HepG2 (cell line): ENCODE measurements at regions not wholly inside any gene's neighbourhood (a gene's known extent, or its start where the extent isn't known, plus 50 kb on each side); places are given as distances from the start of the nearest gene placed in this dataset.

Experiments used
- ATAC-seq: fragments of 200-7000 bp; cut with Tn5 transposase; 3 replicates; pipeline ENCODE4 v1.9.1; 2020; ENCODE audit warnings: mild to moderate bottlenecking, moderate library complexity
- BruUV-seq: library from RNA; stranded (reverse); fragments of 400-500 nt; replicated peaks from 2 replicates; lab custom pipeline; 2021; lab: Mats Ljungman, UMichigan
- CTCF ChIA-PET: fragments of 300-600 bp; formaldehyde crosslinking; extraction: SDS; loops from one replicate; lab custom pipeline; 2021; ENCODE audit warnings: low total read pairs, inconsistent platforms, low intra/inter-chr PET ratio; lab: Yijun Ruan, JAX
- POLR2A ChIA-PET: fragments of 350-600 bp; sonication (Branson Sonifier 250); formaldehyde crosslinking; loops from one replicate; lab custom pipeline; 2020; ENCODE audit warnings: antibody characterized with exemption, inconsistent platforms; lab: Yijun Ruan, JAX
- DNase-seq: peaks from one replicate; pipeline ENCODE4 v3.0.0-alpha.2; 2015; ENCODE audit warnings: low spot score
- FAIRE-seq: peaks from 3 replicates; lab custom pipeline; 2011; peaks lifted over from hg19 to GRCh38; lab: Jason Lieb, UNC
- H2AFZ ChIP-seq: one replicate; pipeline ENCODE4 v1.6.1; 2011; ENCODE audit warnings: low read length, inconsistent platforms
- H3K27ac ChIP-seq: fragments of 300-600 bp; 3 replicates; pipeline ENCODE4 v1.8.0; 2011; ENCODE audit warnings: mixed run types, mild to moderate bottlenecking, mixed read lengths, low read length, inconsistent platforms; ENCODE audit not compliant: insufficient read depth; ENCODE audit errors: extremely low read length
- H3K27me3 ChIP-seq, 2 experiments: fragments of 200-600 bp in 1 of 2; 2 replicates in 1 of 2; 3 replicates in 1 of 2; pipeline versions ENCODE4 v1.6.0 to v1.8.0; 2011; ENCODE audit warnings: low read length in 2 of 2, mild to moderate bottlenecking in 2 of 2, moderate library complexity in 2 of 2, inconsistent platforms in 1 of 2; ENCODE audit not compliant: insufficient read depth in 2 of 2, control insufficient read depth in 1 of 2
- H3K36me3 ChIP-seq, 2 experiments: fragments of 200-600 bp in 1 of 2; replicated peaks in 1 of 2; 2 replicates in 1 of 2; 3 replicates in 1 of 2; pipeline versions ENCODE4 v1.5.1 to v1.8.0; 2011; ENCODE audit warnings: low read length in 2 of 2, inconsistent platforms in 1 of 2; ENCODE audit not compliant: insufficient read depth in 2 of 2, control insufficient read depth in 1 of 2
- H3K4me1 ChIP-seq: 2 replicates; pipeline ENCODE4 v1.5.1; 2012; ENCODE audit warnings: low read length, inconsistent platforms; ENCODE audit not compliant: insufficient read depth
- H3K4me2 ChIP-seq: 2 replicates; pipeline ENCODE4 v1.6.0; 2011; ENCODE audit warnings: low read depth, low read length, inconsistent platforms
- H3K4me3 ChIP-seq, 3 experiments: fragments of 200-600 bp in 1 of 3; sonication (generic), shearing (Covaris generic) in 1 of 3; replicated peaks in 1 of 3; 2 replicates each; pipeline ENCODE4 v1.5.1; 2011 to 2016; ENCODE audit warnings: low read length in 3 of 3, inconsistent platforms in 2 of 3, low read depth in 2 of 3, mild to moderate bottlenecking in 2 of 3, control low read depth in 1 of 3, mixed read lengths in 1 of 3; ENCODE audit not compliant: insufficient read depth in 1 of 3
- H3K79me2 ChIP-seq: one replicate; pipeline ENCODE4 v1.6.1; 2011; ENCODE audit warnings: low read length, inconsistent platforms; ENCODE audit not compliant: insufficient read depth
- H3K9ac ChIP-seq: 2 replicates; pipeline ENCODE4 v1.6.0; 2011; ENCODE audit warnings: mild to moderate bottlenecking, low read depth, low read length, inconsistent platforms; ENCODE audit not compliant: insufficient read depth
- H3K9me3 ChIP-seq: 2 replicates; pipeline ENCODE4 v1.5.1; 2012; ENCODE audit warnings: mild to moderate bottlenecking, low read length
- H4K20me1 ChIP-seq: 2 replicates; pipeline ENCODE4 v1.6.0; 2011; ENCODE audit warnings: inconsistent platforms, mild to moderate bottlenecking, low read length, moderate library complexity; ENCODE audit not compliant: insufficient read depth
- CEBPG ChIP-seq: IDR thresholded peaks from 2 replicates; pipeline ENCODE4 v1.6.1; 2016
- MAFF ChIP-seq: IDR thresholded peaks from 2 replicates; pipeline ENCODE4 v1.6.1; 2011; ENCODE audit warnings: low read depth, low read length, improper control_type of control experiment
- NAIF1 ChIP-seq: sonication (generic); formaldehyde crosslinking; IDR thresholded peaks from 2 replicates; pipeline ENCODE4 v1.5.0; 2020; ENCODE audit warnings: mild to moderate bottlenecking, missing genetic modification reagents, borderline replicate concordance
- SIX4 ChIP-seq: sonication (generic); formaldehyde crosslinking; IDR thresholded peaks from 2 replicates; pipeline ENCODE4 v1.4.0; 2020; ENCODE audit warnings: missing genetic modification reagents
- ZNF33A ChIP-seq: sonication (generic); formaldehyde crosslinking; IDR thresholded peaks from 2 replicates; pipeline ENCODE4 v1.5.1; 2020; ENCODE audit warnings: missing genetic modification reagents, mild to moderate bottlenecking, moderate library complexity, borderline replicate concordance
- WGBS: methylation state at CpG from one replicate; pipeline ENCODE4 v1.1.6; 2017; ENCODE audit warnings: low lambda C conversion rate; 5-methylcytosine and 5-hydroxymethylcytosine counted together
- in situ Hi-C: cut with HindIII; loops from 2 replicates; pipeline ENCODE4 v1.10.0; 2017; ENCODE audit warnings: low pct_unique_long_range_greater_than_20kb; ENCODE audit not compliant: extremely low pct_ligation_motif_present
- intact Hi-C: fragments of 100-400 bp; cut with micrococcal nuclease; formaldehyde crosslinking; loops from one replicate; pipeline ENCODE4 v1.10.0; 2022; ENCODE audit not compliant: unreplicated experiment
- TF ChIP-seq, protein P1 (sequence below): sonication (generic); formaldehyde crosslinking; IDR thresholded peaks from 2 replicates; pipeline ENCODE4 v1.4.0; 2020; ENCODE audit warnings: mild to moderate bottlenecking, missing genetic modification reagents, borderline replicate concordance
- TF ChIP-seq, protein P2 (sequence below): sonication (generic); formaldehyde crosslinking; IDR thresholded peaks from 2 replicates; pipeline ENCODE4 v1.4.0; 2020; ENCODE audit warnings: missing genetic modification reagents, mild to moderate bottlenecking, borderline replicate concordance
- TF ChIP-seq, protein P3 (sequence below): sonication (generic); formaldehyde crosslinking; IDR thresholded peaks from one replicate; pipeline ENCODE4 v1.5.1; 2020; ENCODE audit warnings: mild to moderate bottlenecking, missing genetic modification reagents; ENCODE audit errors: not compliant biosample characterization
- TF ChIP-seq, protein P4 (sequence below): sonication (generic); formaldehyde crosslinking; IDR thresholded peaks from 2 replicates; pipeline ENCODE4 v1.5.1; 2020; ENCODE audit warnings: mild to moderate bottlenecking, missing genetic modification reagents

DNA sequence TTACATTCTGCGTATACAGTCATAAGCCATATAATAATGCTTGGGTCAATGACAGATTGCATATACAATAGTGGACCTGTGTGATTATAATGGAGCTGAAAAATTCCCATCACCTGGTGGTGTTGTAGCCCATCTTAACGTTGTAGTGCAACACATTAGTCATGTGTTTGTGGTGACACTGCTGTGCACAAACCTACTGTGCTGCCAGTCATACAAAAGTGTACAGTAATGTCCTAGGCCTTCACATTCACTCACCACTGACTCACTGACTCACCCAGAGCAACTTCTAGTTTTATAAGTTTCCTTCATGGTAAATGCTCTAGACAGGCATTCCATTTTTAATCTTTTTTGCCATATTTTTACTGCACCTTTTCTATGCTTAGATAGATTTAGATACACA, 194.8 kb upstream of the SEL1L start:
- H3K27me3 ChIP-seq, result no peaks in the 10 kb centered on the region
- BruUV-seq, result no TSS peak
- H3K27ac ChIP-seq, result no peak overlapping the region
- intact Hi-C loops, result no loop called here
- no peak overlapping the region for H3K4me2 ChIP-seq
- no peaks in the 10 kb centered on the region for H3K36me3 ChIP-seq
- no peak overlapping the region for H3K9ac ChIP-seq
- no peaks in the 10 kb centered on the region for H3K9me3 ChIP-seq
- in situ Hi-C loops, result no loop called here
- ChIA-PET CTCF (no interaction called here), POLR2A (no interaction called here)
- H3K4me1 ChIP-seq, result no peaks in the 10 kb centered on the region
- ATAC-seq, result no peak
- no peak overlapping the region for H2AFZ ChIP-seq
- DNase-seq, result no peak
- no peaks in the 10 kb centered on the region for H3K79me2 ChIP-seq
- WGBS, result 90% methylated on average over 1 of the region's 2 CpGs
- TF ChIP-seq, protein P1, sequence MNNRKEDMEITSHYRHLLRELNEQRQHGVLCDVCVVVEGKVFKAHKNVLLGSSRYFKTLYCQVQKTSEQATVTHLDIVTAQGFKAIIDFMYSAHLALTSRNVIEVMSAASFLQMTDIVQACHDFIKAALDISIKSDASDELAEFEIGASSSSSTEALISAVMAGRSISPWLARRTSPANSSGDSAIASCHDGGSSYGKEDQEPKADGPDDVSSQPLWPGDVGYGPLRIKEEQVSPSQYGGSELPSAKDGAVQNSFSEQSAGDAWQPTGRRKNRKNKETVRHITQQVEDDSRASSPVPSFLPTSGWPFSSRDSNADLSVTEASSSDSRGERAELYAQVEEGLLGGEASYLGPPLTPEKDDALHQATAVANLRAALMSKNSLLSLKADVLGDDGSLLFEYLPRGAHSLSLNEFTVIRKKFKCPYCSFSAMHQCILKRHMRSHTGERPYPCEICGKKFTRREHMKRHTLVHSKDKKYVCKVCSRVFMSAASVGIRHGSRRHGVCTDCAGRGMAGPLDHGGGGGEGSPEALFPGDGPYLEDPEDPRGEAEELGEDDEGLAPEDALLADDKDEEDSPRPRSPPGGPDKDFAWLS (CRISPR knock-in tag), result no peak
- no peak for TF ChIP-seq NAIF1 (CRISPR knock-in tag)
- TF ChIP-seq ZNF33A (CRISPR knock-in tag), result no peak
- TF ChIP-seq, protein P2, sequence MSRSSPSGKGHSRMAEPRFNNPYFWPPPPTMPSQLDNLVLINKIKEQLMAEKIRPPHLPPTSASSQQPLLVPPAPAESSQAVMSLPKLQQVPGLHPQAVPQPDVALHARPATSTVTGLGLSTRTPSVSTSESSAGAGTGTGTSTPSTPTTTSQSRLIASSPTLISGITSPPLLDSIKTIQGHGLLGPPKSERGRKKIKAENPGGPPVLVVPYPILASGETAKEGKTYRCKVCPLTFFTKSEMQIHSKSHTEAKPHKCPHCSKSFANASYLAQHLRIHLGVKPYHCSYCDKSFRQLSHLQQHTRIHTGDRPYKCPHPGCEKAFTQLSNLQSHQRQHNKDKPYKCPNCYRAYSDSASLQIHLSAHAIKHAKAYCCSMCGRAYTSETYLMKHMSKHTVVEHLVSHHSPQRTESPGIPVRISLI (CRISPR knock-in tag), result no peak
- TF ChIP-seq MAFF, result no peak
- TF ChIP-seq SIX4 (CRISPR knock-in tag), result no peak
- TF ChIP-seq, protein P3, sequence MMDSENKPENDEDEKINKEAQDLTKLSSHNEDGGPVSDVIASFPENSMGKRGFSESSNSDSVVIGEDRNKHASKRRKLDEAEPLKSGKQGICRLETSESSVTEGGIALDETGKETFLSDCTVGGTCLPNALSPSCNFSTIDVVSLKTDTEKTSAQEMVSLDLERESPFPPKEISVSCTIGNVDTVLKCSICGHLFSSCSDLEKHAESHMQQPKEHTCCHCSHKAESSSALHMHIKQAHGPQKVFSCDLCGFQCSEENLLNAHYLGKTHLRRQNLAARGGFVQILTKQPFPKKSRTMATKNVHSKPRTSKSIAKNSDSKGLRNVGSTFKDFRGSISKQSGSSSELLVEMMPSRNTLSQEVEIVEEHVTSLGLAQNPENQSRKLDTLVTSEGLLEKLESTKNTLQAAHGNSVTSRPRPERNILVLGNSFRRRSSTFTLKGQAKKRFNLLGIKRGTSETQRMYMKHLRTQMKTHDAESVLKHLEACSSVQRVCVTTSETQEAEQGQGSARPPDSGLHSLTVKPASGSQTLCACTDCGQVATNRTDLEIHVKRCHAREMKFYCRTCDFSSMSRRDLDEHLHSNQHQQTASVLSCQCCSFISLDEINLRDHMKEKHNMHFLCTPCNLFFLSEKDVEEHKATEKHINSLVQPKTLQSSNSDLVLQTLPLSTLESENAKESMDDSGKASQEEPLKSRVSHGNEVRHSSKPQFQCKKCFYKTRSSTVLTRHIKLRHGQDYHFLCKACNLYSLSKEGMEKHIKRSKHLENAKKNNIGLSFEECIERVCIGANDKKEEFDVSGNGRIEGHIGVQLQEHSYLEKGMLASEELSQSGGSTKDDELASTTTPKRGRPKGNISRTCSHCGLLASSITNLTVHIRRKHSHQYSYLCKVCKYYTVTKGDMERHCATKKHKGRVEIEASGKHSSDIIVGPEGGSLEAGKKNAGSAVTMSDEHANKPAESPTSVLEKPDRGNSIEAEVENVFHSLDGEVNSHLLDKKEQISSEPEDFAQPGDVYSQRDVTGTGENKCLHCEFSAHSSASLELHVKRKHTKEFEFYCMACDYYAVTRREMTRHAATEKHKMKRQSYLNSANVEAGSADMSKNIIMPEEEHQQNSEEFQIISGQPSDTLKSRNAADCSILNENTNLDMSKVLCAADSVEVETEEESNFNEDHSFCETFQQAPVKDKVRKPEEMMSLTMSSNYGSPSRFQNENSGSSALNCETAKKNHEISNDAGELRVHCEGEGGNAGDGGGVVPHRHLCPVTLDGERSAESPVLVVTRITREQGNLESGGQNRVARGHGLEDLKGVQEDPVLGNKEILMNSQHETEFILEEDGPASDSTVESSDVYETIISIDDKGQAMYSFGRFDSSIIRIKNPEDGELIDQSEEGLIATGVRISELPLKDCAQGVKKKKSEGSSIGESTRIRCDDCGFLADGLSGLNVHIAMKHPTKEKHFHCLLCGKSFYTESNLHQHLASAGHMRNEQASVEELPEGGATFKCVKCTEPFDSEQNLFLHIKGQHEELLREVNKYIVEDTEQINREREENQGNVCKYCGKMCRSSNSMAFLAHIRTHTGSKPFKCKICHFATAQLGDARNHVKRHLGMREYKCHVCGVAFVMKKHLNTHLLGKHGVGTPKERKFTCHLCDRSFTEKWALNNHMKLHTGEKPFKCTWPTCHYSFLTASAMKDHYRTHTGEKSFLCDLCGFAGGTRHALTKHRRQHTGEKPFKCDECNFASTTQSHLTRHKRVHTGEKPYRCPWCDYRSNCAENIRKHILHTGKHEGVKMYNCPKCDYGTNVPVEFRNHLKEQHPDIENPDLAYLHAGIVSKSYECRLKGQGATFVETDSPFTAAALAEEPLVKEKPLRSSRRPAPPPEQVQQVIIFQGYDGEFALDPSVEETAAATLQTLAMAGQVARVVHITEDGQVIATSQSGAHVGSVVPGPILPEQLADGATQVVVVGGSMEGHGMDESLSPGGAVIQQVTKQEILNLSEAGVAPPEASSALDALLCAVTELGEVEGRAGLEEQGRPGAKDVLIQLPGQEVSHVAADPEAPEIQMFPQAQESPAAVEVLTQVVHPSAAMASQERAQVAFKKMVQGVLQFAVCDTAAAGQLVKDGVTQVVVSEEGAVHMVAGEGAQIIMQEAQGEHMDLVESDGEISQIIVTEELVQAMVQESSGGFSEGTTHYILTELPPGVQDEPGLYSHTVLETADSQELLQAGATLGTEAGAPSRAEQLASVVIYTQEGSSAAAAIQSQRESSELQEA, result no peak
- no peak for TF ChIP-seq CEBPG (CRISPR knock-in tag)
- TF ChIP-seq, protein P4, sequence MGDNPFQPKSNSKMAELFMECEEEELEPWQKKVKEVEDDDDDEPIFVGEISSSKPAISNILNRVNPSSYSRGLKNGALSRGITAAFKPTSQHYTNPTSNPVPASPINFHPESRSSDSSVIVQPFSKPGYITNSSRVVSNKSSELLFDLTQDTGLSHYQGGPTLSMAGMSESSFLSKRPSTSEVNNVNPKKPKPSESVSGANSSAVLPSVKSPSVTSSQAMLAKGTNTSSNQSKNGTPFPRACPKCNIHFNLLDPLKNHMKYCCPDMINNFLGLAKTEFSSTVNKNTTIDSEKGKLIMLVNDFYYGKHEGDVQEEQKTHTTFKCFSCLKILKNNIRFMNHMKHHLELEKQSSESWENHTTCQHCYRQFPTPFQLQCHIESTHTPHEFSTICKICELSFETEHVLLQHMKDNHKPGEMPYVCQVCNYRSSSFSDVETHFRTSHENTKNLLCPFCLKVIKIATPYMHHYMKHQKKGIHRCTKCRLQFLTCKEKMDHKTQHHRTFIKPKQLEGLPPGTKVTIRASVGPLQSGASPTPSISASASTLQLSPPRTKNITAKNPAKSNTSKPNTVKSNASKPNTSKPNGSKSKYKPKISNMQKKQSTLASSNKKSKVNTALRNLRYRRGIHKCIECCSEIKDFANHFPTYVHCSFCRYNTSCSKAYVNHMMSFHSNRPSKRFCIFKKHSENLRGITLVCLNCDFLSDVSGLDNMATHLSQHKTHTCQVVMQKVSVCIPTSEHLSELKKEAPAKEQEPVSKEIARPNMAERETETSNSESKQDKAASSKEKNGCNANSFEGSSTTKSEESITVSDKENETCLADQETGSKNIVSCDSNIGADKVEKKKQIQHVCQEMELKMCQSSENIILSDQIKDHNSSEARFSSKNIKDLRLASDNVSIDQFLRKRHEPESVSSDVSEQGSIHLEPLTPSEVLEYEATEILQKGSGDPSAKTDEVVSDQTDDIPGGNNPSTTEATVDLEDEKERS, result no peak
- H4K20me1 ChIP-seq, result no peaks in the 10 kb centered on the region
- H3K4me3 ChIP-seq, result no peak overlapping the region
- FAIRE-seq, result no peak
